Left kidney (tissue), 1 donor: ENCODE measurements at regions not wholly inside any gene's neighbourhood (a gene's known extent, or its start where the extent isn't known, plus 50 kb on each side); places are given as distances from the start of the nearest gene placed in this dataset.
A peak's percentile ranks its signal among the peaks of the same experiment; 100 is the strongest.

Experiments used
- DNase-seq: peaks from one replicate; pipeline ENCODE4 v3.0.0-alpha.2; 2013

DNA sequence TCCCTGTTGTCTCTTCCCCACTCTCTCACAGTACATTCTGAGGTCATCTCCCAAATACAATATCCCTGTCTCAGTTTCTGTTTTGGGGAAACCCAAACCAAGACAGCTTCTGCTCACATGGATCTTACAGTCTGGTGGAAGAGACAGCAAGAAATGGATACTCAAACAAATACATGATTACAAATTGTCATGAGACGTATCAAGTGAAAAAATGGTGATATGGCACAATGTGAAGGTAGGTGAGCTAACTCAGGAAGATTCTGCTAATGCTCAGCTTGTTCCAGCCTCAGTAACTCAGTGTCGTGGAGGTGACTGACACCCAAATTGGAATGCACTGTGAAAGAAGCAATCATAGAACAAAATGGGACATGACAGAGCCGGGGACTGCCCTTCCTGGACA is 68.3 kb downstream of the CHST1 start:
- DNase-seq: no peak

DNA sequence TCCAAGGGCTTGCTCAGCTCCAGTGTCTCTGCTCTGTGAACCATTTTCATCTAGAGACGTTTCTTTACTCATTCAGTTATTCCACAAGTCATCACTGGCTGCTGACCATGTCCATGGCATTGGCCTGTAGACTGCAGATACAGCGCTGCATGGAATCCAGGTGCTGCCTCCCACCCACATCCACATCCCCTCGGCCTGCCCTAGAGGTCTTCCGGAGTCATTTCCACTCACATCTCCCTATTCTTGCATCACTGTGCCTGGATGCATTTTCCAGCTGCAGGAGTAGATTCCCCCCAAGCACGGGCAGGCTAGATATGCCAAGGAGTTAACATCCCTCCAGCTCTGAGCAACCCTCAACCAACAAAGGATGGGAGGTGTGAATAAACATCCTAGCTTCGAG is 68.9 kb downstream of the CHST1 start:
- no peak for DNase-seq

DNA sequence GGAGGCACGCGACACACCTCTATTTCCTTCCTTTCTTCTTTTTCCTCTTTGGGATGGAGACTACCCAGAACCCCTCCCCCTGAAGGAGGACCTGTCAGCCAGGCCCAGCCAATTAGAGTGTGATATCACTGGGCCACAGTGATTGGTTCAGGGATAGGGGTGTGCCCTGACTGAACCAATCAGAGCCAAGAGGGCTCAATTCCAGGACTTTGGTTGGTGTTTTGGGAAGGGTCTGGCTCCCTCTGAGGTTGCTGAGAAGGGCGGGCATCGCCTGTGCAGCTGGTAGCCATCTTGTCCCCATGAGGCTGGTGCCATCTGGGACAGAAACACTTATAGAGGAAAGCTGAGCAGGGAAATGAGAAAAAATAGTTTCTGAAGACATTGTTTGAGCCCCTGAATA is 71.4 kb downstream of the CHST1 start:
- DNase-seq: no peak

DNA sequence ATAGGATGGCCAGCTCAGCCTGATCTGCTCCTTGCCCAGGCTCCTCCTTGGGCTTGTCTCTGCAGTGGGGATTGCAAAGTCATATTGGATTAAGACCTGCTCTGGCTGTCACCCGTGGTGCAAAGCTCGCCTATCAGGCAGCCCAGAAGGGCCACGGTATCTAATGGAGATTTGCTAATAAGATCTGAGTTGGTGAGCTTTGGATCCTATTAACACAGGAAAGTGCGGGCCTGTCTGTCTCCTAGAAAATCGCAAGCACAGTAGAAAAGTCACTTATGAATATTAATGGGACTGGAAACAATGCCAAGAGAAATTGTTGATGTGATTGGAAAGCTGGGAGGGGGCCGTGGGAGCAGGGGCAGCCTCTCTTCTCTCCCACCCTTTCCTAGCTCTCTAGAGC is 72.8 kb downstream of the CHST1 start:
- DNase-seq: no peak

DNA sequence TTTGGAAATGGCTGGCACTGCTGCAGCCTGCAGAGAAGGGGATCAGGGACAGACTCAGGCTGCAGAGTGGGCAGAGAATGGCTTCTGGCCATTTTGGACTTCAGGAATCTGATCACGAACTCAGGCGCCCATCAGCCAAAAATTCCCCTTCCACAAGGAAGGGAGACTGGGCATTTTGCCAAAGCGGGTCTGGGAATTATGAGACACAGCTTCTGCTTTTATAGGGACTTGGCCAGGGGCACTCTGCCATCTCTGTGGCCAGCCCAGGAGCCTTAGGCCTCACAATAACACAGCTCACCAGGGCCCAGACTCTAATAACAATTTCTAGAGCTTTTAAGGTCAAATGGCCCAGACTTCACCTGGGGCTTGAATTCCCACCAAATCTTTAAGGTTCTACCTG is 74.7 kb downstream of the CHST1 start:
- DNase-seq: no peak

DNA sequence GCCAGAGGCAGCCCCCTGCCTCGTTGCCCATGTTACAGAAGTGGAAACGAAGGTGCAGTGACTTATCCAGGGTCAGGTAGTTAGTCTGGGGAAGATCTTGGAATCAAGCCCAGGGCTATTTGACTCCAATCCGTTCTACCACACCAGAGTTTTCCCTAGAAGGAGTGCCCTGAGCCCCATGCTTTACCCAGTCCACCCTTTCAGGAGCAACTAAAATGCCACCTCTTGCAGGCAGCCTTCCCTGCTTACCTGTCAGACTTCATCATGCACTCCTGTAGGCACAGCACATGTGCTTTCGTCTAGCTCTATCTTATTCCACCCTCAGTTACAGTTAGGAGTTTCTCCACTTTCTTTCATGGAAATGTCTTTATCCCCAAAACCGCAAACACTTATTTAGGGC is 80.2 kb downstream of the CHST1 start:
- no peak for DNase-seq

DNA sequence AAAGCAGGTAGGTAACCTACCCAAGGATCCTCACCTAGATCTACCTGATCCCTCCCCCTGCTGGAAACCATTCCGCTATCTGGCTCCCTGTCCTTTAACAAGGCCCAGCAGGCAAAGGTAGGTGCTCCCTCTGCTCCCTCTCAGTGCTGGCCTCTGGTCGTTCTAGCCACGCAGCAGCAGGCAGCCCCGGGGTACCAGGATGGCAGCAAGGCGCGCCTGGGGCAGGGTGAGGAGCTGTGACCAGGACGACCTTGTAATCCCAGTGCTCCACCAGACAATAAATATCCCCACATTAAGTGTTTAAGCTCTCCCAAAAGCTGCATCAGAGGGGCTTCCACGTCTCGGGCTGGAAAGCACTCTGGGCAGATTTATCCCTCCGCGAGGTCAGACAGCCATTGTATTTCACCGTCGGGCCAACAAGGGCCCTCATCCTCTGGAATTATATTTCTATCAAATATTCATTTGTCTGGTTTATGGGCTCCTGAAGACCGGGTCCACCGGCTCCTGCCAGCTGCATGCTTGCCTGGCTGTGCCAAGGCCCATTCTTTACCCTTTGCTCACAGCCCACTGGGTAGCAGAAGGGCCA is 81.3 kb downstream of the CHST1 start:
- no peak for DNase-seq

DNA sequence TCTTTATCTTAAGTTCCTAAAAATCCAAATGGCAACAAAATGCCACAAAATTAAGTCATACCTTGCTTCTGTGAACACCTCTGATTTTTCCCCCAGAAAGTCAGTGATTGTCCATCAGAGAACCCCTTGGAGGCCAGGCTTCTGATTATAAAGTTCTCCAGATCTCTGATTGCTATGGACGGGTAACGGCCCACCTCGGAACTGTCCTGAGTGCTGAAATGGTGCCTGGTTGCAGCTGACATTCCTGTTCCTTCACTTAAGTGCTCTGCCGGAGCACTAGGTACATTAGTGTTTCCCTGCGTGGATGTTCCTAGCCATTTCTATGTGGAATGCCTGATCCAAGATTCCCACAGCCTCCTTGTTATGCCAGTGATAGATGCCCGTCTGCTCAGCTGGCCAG is 85.0 kb downstream of the CHST1 start:
- DNase-seq: peak; percentile 49

DNA sequence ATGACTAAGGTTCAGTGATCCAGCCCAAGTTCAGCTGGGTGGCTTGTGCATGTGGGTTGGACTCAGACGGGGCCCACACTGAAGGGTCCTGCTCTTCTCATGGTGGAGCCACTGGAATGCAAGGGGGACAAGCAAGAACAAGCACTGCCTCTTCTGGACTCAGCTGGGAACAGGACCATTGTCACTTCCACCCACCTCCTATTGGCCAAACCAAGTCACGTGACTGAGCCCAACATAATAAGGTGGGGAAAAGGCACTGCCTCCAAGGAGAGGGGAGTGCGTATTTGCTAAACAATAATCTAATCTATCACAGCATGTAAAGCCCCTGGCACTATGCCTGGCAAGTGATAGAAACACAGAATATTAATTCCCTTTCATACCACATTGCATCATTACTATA is 87.1 kb downstream of the CHST1 start:
- DNase-seq: no peak

DNA sequence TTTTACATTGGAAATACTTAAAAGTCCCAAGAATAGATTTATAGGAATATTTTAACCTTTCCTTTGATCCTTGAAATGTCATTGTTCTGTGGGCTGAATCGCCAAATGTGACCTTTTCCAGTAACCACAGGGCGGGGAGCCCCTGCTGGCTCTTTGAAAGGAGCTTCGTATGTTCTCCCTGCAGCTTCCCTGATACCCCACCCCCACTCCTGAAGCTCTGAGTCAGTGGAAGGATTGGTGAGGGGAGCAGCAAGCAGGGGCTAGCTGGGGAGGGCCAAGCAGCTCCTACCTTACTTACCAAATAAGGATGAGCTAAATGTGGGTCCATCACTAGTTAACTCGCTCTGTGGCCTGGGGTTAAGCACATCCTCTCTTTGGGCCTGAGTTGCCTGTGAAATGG is 87.7 kb downstream of the CHST1 start:
- DNase-seq: no peak

DNA sequence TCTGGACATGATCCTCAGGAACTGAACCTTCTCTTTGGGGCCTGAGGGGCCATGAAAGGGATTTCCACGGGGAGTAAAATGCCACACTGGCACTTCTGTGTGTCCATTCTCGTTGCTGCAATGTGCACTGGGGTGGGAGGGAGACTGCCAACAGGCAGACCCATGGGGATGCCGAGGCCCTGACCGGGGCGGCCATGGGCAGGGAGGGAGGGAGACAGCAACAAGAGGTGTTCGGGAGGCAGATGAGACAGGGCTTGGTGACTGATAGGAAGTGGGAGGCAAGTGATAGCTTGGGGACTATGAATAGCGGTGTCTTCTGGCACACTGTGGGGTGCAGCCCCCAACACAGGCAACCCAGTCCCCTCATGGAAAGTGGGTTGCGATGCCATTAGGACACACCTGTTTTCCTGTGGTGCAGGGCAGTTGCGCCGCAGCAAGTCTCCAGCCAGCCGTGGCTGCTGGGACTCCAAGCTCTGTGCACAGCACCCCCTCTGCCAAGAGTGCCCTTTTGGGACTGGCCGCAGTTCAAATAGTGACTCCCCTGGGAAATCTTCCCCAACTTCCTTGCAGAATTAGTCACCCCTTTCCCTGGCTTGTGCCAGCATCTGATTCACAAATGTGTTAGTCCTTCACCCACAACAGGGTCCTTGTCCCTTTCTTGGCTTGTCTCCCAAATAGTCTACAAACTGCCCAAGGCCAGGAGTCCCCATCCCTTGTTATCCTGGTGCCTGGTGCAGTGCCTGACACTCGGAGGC is 88.8 kb downstream of the CHST1 start:
- no peak for DNase-seq

DNA sequence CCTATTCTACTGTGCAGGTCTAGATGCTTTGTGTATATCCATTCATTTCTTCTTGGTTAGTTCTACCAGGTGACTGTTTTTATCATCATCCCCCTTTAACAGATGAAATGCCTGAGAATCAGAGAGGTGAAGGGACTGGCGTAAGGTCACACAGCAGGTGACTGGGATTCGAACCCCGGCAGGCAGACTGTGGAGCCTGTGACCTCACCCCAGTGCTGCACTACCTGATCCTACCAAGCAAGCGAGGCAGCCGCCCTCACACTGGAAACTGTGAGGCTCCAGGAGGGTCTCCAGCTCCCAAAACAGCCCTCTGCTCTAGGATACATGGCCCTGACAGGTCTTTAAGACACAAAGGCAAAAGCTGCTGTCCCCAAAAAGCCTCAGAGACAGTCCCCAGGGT is 91.7 kb downstream of the CHST1 start:
- no peak for DNase-seq

DNA sequence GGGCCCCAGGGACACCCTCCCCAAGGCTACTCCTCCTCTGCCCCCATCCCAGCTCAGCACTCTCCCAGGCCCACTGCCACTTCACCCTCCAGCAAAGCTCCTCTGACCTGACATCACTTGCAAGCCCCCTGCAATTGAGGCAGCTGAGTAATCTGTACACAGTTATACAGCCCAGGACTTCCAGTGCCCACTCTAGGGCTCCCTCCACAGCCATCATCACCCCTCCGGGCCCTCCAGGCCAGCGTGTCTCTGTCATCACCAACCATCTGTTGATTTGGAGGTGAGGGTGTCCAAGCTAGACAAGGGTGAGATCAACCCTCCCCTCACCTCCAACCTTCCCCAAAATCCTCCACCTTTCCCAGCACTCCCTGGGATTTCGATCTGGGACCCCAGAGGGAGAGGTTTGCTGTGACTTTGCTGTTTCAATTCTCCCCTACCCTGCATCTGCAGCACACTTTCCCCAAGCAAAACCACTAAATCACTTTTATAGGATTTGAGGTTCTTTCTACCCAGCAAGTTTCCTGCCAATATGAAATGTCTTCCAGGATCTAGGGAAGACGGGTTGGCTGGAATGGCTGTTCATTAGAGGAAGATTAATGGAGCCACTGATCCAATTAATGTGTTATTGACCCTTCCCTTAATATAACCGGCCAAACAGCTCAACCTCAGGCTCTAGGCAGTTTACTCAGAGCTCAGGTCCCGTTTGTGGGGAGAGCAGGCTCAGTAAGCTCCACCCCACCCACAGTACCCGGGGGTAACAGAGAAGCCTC is 92.9 kb downstream of the CHST1 start:
- DNase-seq: no peak

DNA sequence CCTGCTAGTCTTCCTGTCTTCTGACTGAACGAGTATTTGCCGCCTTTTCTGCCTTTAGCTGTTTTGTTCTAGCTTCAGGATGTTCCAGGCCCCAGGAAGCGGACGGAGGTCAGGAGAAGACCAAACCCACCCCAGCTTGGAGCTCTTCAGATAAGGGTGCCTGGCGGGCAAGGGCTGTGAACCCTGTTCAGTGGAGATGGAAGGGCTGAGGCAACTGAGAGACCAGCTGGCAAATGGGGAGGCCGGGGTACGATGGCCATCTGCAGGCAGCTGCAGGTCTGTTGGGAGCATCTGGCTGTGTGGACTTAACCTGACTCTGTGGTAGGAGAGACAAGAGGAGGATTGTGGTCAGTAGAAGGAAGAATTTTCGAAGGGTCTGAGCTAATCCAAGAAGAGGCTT is 95.6 kb downstream of the CHST1 start:
- DNase-seq: no peak

DNA sequence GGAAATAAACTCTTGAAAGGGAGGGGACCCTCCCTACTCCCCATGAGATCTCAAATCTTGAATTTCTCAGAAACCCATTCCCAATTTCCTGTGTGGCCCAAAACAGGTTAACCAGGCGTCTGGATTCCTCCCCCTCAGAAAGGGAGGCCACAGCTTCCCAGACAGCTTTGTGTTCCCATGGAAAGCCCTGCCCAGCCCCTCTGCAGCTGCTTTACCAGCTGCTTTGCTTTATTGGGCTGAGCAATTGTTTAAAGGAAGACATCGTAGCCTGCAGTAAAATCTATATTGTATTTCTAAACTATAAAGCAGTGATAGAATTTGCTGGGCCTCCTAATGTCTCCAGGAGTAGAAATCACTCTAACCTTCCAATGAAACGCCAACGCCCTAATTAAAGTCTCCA is 97.4 kb downstream of the CHST1 start:
- no peak for DNase-seq

DNA sequence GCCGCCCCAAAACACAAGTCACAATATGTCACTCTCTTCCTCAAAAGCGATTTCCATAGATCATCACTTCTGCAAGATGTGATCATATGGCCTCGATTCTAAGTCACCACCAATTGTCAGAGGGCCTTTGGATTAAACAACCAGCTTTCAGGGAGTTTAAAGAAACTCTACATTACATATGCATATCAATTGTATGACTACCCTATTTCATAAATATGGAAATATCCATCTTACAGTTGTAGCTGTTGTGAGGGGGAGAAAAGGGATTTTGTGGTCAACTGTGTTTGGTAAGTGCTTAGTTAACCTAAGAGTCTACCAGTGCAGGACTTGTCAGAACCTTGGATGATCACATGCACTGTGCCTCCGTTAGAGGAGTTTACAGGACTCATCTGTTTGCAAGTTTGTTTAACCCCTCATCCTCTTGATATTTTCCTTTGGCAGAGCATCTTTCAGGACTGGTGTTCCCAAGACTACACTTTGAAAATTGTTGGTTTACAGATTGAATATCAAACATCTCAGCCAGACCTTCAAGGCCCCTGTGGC is 99.9 kb downstream of the CHST1 start:
- no peak for DNase-seq

DNA sequence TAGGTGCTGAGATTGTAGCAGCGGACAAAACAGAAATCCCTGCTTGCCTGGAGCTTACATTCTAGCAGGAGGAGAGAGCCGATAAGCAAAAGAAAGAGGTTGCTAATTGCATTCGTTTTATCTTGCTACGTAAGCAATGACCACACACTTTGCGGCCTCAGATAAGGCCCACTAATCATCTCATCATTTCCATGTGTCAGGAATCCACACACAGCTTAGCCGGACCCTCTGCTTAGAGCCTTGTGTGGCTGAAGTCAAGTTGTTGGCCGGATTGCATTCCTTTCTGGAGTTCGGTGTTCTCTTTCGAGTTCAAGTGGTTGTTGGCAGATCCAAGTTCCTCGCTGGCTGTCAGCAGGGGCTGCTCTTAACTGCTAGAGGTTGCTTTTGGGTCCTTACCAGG is 101.6 kb downstream of the CHST1 start:
- no peak for DNase-seq

DNA sequence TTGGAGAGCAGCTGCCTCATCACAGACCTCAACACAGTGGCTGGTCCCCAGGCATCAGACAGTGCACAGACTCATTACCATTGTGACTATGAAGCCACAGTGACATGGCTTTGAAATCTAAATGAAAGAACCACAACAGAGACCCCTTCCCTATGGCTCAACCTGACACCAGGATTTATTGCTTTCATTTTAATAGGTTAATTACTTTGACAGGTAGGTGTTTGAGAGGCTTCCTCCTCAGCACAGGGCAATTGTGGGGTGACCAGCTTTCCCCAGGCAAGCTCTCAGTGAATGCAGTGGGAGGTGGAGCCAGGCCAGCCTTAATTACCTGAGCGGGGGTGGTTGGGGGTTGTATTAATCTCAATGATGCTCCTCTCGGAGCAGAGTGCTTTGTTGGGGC is 102.3 kb downstream of the CHST1 start:
- DNase-seq: no peak

DNA sequence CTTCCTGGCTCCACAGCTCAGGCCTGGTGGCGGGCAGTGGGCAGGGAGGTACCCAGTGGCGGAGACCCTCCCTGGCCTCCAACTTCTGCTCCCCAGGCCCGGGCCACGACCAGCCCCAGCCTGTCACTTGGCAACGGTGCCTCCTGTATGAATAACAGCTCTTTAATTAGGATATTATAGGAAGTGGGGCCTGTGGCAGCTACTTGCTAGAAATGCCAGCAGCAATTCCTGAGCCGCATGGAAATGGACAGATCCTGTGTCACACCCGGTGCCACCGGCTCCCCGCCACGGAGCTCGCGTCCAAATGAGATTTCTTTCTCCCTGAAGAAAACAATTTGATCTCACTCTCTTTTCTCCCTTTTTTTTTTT is 104.5 kb downstream of the CHST1 start:
- DNase-seq: no peak

DNA sequence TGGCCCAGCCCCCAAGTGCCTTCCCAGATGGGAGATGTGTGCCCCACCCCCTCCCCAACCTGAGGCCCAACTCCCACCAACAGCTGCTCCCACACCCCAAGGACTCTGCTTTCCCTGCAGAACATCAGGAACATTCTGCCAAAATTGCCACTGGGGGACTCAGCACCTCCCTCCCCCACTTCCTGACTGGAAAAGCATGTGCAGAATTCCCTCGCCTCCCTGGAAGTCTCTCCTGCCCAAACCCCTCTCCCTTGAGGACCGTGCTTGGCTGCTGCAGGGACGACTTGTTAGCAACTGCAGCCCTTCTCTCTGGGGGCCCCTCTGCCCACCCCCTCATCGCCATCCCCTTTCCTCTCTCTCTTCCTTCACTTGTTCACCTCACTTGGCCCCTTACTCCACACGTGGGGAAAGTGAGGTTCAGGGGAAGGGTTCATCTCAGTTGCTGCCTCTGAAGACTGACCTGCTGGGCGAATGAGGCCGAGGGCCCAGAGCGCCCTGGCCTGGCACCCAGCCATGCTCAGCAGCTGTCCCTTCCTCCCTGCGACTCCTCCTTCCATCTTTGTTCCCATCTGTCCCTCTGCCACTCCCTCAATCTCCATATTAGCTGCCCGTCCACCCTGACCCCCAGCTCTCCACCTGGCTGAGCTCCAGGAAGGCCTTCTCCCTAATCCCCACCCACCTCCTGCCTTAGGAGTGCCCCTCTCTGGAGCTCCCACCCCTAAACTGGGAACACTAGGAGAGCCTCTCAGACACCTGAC is 105.1 kb downstream of the CHST1 start:
- DNase-seq: no peak

DNA sequence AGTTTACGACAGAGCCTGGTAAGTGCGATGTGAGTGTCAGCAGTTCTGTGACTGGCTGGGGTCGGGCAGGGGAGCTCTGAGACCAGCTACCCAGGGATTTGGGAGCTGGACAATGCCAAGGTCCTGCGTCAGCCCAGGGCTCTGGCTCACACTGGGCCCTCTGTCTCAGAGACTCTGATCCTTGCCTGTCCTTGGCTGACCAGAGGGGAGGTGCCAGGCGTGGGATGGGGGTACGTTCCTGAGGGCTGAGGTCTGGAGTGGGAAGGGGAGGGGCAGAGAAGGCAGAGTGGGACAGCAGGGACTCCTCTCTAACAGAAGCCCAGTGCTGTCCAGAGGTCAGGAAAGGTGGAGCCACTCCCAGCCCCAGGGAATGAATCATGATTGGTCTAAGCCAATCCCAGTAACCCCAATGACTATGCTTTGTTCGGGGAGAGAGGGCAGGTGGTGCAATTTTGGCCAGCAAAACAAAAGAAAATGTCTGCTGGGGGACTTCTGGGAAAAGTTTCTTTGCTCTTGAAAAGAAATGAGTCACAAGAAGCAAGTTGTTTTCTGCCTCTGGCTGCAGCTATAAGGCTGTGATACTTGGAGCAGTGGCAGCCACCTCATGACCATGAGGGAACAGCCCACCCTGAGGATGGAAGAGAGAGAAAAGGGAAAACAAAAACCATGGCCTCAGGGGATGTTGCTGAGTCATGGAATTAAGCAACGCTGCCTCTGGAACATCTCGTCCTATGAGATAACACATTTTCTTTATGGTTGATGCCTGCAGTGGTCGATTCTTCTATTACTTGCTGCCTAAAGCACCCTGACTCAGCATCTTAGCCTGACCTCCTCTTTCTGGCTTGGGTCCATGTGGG is 108.3 kb downstream of the CHST1 start:
- no peak for DNase-seq
